Stimulated activated CD8-positive, alpha-beta memory T cell treated with anti-CD3 and anti-CD28 coated beads, Interleukin-12 subunit alpha, Interleukin-12 subunit beta, amount 100 ng/mL, for 4 hours (primary cell): ENCODE measurements at regions not wholly inside any gene's neighbourhood (a gene's known extent, or its start where the extent isn't known, plus 50 kb on each side); places are given as distances from the start of the nearest gene placed in this dataset.

ENCODE experiments used
- DNase-seq: peaks from one replicate; pipeline ENCODE4 v3.0.0-alpha.2; 2020; ENCODE audit warnings: low read depth

- no peak for DNase-seq
These were observed 203.0 kb upstream of the USP25 start for GRCh38 chr21:15526798-15527197.

DNA sequence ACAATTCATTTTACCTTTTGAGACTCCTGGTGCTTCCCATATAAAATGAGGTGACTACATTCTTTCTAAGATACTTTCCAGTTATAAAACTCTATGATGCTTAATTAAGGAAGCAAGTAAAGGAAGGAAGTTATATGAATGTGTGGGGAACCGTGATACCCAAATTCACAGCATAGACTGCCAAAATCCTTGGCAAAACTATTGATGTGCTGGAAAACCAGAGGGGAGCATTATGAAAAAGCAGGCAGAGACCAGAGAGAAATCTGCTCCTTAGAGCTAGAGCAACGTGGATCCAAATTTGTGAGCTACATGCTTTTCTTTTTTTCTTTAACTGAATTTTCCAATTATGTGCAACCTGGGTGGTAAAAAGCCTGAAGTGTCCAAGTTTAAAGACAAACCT lies 201.4 kb upstream of the USP25 start:
- DNase-seq: no peak

GRCh38 chr21:15531986-15532385 lies 197.8 kb upstream of the USP25 start:
- no peak for DNase-seq

- DNase-seq: no peak
These were observed 196.2 kb upstream of the USP25 start for GRCh38 chr21:15533618-15534017.

DNA sequence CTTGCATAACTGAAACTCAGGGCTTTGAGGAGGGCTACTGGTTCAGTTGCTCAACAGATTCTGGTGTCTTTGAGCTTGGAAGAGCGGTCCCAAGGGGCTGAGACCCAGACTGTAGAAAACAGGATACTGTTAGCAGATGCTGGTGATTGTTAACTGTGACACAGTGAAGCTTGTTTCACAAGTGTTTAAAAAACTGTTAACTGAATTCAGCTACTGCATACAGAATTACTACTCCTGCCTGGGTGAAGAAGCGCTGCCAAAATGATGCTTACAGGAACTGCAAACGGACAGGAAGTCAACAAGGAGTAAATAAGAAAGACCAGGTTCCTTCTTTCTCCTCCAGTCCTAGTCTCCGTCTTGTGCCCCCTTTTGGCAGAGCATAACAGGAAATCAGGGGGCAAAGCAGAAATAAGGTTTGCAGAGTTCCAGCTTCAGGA lies 195.3 kb upstream of the USP25 start:
- no peak for DNase-seq

DNA sequence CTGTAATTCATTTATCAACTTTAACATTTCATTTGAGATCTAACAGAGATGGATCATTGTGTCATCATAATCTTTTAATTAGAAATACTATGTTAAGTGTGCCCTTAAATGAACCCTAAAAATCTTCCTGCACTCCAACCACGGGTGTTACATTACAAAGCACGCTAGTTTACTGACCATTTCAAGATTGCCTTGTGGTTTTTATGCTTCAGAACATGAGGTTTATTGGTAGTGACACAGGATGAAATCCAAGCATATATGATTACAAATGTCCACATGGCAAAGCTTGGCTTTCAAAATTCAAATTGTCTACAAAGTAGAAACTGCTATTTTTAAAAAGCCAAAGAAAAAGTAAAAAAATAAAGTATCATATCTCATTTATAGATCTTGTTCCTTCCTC lies 190.4 kb upstream of the USP25 start:
- no peak for DNase-seq

DNA sequence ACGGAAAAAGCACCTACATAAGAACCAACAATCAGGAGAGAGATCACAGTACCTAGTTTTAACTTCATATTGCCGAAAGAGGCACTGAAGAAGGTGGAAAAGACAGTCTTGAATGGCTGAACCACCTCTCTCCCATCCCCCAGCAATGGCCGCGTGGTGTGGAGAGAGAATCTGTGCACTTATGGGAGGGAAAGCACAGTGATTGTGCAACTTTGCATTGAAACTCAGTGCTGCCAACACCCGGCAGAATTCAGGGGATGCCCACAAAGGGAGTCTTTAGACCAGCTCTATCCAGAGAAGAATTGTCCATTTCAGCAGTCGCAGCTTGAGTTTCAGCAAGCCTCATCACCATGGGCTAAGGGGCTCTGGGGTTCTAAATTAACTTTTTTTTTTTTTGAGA lies 186.3 kb upstream of the USP25 start:
- DNase-seq: no peak

- no peak for DNase-seq
These were observed 180.1 kb upstream of the USP25 start for GRCh38 chr21:15549671-15550070.

- no peak for DNase-seq
These were observed 176.8 kb upstream of the USP25 start for GRCh38 chr21:15552914-15553494.

GRCh38 chr21:15557925-15558324 lies 171.9 kb upstream of the USP25 start:
- DNase-seq: no peak

GRCh38 chr21:15558884-15559283 lies 170.9 kb upstream of the USP25 start:
- DNase-seq: no peak

DNA sequence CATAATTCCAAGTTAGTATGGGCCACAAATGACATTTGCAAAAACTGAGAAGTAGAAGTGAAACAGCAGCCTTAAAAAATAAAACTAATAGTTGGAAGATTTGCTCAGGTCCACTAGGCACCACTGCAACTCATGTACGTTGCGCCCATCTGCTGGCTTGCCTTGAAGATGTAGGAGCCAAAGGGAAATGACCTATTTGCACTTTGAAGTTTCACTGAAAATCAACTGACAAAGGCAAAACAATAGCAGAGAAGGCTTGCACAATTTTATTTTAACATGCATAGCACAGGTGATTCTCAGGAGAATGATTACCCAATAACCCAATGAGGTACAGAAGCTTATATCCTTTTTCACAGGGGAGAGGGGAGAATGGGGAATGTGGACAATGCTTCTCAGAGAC lies 170.1 kb upstream of the USP25 start:
- DNase-seq: no peak

GRCh38 chr21:15560383-15561056 lies 169.3 kb upstream of the USP25 start:
- no peak for DNase-seq

GRCh38 chr21:15562748-15563147 lies 167.0 kb upstream of the USP25 start:
- DNase-seq: no peak

DNA sequence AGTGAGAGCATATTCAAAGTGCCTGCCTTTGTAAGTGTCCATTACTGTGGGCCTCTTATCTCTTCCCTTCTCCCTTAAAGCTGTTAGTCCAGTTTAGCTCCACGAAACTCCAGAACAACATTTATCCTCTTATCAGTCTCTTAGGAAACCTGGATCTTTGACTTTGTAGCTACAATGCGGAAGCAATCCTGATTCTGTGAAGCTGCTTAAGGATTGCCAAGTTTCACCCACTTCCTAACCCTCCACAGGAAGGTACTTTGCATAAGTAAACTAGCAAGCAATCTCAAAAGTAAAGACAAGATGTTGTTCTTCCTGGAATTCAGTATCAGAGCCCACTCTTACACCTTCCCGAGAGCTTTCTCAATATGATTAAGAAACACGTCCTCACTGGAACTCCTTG lies 164.9 kb upstream of the USP25 start:
- no peak for DNase-seq

DNA sequence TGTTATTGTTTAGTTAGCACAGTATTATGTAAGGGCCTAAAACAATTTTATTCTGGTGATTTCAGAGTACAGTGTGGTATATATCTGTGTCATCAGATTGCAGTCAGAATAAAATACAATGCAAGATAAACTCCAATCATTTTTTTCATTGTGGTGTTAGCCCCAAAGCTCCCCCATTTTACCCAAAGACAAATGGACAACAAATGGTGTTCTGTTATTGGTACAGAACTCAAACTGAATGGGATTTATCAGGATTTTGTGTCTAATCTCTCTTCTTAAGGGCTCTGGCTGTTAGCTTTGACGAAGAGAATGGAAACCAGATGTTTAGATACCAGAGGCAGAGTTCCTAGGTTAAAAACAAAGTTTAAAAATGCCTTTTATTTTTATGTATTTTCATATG lies 163.1 kb upstream of the USP25 start:
- DNase-seq: no peak

GRCh38 chr21:15567191-15567590 lies 162.6 kb upstream of the USP25 start:
- no peak for DNase-seq

DNA sequence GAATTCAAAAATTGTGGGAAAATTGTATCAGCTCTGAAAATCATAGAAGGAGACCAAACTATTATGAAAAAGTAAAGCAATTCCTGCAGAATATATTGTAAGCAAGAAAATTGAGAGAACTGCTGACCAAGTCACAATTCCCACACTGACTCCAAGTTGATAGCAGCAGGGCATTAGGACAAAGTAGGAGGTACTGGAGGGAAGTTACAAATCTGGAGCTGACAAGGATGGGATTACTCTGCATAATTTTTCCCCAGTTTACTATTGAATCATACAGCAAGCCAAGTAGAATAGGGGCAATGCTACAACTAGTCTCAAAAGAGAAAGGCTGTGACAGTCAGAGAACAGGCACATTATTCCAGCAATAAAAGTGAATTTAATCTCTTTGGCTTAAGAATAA lies 161.3 kb upstream of the USP25 start:
- no peak for DNase-seq

GRCh38 chr21:15586752-15587427 lies 142.9 kb upstream of the USP25 start:
- no peak for DNase-seq

DNA sequence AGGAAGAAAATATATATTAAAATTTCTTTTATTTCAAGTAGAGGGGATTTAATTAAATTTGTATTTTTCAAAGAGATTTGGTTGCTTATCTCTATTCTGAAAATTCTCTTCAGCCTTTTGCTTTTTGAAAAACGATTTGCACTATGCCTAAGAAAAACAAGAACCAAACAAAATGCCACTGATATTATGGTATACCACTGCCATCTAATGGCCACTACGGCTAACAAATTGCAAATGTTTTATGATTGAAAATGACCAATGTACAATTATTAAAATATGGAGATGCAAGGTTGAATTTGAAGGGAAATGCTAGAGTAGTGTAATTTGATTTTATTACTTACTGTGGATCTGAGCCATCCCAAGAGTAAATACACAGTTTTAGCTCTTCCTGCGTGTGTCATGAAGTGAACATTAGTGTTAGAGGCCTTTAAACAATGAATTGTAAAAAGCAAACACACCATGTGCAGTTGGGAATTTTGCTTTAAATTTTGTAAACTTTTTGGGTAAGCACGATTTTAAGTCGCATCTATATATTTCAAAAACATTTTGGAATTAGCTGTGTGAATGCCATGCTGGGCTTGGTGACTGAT lies 137.4 kb upstream of the USP25 start:
- no peak for DNase-seq

DNA sequence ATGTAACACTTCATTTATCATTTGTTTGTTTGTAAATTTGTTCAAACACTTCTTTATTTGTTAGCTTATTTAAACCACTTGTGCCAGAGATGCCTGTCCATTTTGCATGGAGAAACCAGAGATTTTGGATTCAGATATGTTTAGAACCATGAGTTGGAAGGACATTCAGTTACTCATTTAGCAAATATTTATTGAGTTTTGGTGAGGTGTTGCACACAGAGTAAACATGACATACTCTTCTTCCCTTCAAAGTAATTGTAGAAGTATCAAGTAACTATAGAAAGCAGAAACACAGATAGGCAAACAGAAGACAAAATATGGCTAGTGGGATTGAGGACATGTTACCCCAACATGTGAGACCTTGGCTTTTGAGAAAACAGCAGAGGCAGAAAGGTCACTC lies 136.8 kb upstream of the USP25 start:
- no peak for DNase-seq

- no peak for DNase-seq
These were observed 128.4 kb upstream of the USP25 start for GRCh38 chr21:15601390-15601789.

- DNase-seq: no peak
These were observed 125.4 kb upstream of the USP25 start for GRCh38 chr21:15604413-15604812.
